Neural crest cell (in vitro differentiated cells): ENCODE measurements at regions not wholly inside any gene's neighbourhood (a gene's known extent, or its start where the extent isn't known, plus 50 kb on each side); places are given as distances from the start of the nearest gene placed in this dataset.

Experiments
- DNase-seq: peaks from one replicate; pipeline ENCODE4 v3.0.0; 2021; ENCODE audit warnings: low read depth, mixed read lengths, low spot score
- H3K27ac Mint-ChIP-seq: one replicate; pipeline ENCODE4 v1.8.0; 2021; ENCODE audit warnings: mild to moderate bottlenecking, mixed read lengths; ENCODE audit not compliant: unreplicated experiment
- H3K27me3 Mint-ChIP-seq: 2 replicates; pipeline ENCODE4 v1.8.0; 2021; ENCODE audit warnings: low read depth, mild to moderate bottlenecking, mixed read lengths
- H3K36me3 Mint-ChIP-seq: 2 replicates; pipeline ENCODE4 v1.8.0; 2021; ENCODE audit warnings: low read depth, mild to moderate bottlenecking, mixed read lengths
- H3K4me1 Mint-ChIP-seq: 2 replicates; pipeline ENCODE4 v1.8.0; 2021; ENCODE audit warnings: mixed read lengths
- H3K4me3 Mint-ChIP-seq: one replicate; pipeline ENCODE4 v1.8.0; 2021; ENCODE audit warnings: mild to moderate bottlenecking, mixed read lengths
- H3K9me3 Mint-ChIP-seq: 2 replicates; pipeline ENCODE4 v1.8.0; 2021; ENCODE audit warnings: mixed read lengths
- CTCF ChIP-seq: fragments of 200-600 bp; sonication (generic); conservative IDR thresholded peaks from 2 replicates; pipeline ENCODE4 v1.5.0; 2021; ENCODE audit warnings: antibody characterized with exemption, mild to moderate bottlenecking

GRCh38 chr10:31694929-31695837 is 233.4 kb downstream of the ARHGAP12 start:
- Mint-ChIP-seq H3K4me3 (no peak overlapping the region), H3K36me3 (peaks cover 19% of the 10 kb centered on the region), H3K27ac (no peak overlapping the region), H3K4me1 (peaks cover 47% of the 10 kb centered on the region), H3K27me3 (no peaks in the 10 kb centered on the region), H3K9me3 (peaks cover 3% of the 10 kb centered on the region)
- no peak for DNase-seq
- no peak for TF ChIP-seq CTCF

- no peak for TF ChIP-seq CTCF
- peaks cover 13% of the 10 kb centered on the region for H3K9me3 Mint-ChIP-seq
- peaks cover 25% of the 10 kb centered on the region for H3K36me3 Mint-ChIP-seq
- H3K4me3 Mint-ChIP-seq = no peak overlapping the region
- DNase-seq = no peak
- peaks cover 39% of the 10 kb centered on the region for H3K4me1 Mint-ChIP-seq
- H3K27me3 Mint-ChIP-seq = no peaks in the 10 kb centered on the region
- no peak overlapping the region for H3K27ac Mint-ChIP-seq
Observed at GRCh38 chr10:31694126-31694685, 234.4 kb downstream of the ARHGAP12 start.

- Mint-ChIP-seq H3K4me3 (no peak overlapping the region), H3K4me1 (peaks cover 34% of the 10 kb centered on the region), H3K27ac (no peak overlapping the region), H3K9me3 (peaks cover 18% of the 10 kb centered on the region), H3K36me3 (peaks cover 30% of the 10 kb centered on the region), H3K27me3 (no peaks in the 10 kb centered on the region)
- DNase-seq = no peak
- TF ChIP-seq CTCF = no peak
Observed at GRCh38 chr10:31693491-31693890, 235.1 kb downstream of the ARHGAP12 start.

DNA sequence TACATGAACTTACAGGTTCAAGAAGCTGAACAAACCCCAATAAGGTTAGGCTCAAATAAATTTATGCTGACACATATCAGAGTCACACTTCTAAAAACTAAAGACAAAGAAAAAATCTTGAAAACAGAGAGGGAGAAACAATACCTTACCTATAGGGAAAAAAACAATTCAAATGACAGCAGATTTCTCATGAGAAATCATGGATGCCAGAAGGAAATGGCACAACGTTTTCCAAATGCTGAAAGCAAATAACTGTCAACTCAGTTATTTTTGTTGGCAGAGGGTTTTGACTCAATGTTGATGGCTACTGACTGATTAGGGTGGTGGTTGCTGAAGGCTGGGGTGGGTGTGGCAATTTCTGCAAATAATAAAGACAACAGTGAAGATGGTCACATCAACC is 239.4 kb downstream of the ARHGAP12 start:
- TF ChIP-seq CTCF = no peak
- Mint-ChIP-seq H3K4me1 (peaks cover 8% of the 10 kb centered on the region), H3K36me3 (peaks cover 48% of the 10 kb centered on the region), H3K27ac (no peak overlapping the region), H3K4me3 (no peak overlapping the region), H3K9me3 (peaks cover 41% of the 10 kb centered on the region), H3K27me3 (no peaks in the 10 kb centered on the region)
- no peak for DNase-seq

DNA sequence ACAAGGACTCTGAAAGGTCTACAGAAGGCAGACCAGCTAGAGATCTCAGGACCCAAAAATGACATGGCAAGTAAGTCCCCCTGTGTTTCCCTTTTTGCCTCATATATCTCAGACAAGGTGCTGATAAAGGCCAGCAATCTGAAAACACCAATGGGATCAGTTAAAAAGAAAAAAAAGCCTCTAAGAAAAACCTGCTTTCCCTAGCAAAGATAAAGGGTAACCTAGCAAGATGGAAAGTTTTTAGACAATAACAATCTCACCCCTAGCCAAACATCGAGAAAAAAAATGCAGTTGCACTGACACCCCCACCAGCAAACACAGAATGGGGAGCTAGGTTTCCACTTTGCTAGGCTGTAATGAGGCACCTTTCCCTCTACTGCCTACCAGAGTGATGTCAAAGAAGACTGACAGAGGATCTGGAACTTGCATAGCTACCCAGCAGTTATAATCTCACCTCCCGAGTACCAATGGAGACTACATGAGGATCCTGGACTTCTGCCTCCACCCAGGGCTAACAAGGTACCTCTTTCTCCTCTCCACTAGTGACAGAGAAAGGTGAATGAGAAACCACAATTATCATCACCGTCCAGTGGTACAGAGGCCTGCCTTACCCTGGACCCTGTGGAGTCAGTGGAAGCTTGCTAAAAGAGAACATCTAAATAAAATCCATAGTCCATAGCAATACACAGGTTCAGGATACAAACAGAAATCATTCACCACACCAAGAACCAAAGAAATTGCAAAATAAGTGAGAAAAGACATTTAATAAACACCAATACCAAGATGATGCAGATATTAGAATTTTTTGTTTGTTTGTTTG is 240.8 kb downstream of the ARHGAP12 start:
- Mint-ChIP-seq H3K27me3 (no peaks in the 10 kb centered on the region), H3K4me3 (no peak overlapping the region), H3K27ac (no peak overlapping the region), H3K36me3 (peaks cover 51% of the 10 kb centered on the region), H3K4me1 (no peaks in the 10 kb centered on the region), H3K9me3 (peaks cover 48% of the 10 kb centered on the region)
- no peak for TF ChIP-seq CTCF
- DNase-seq = no peak
